GM12872 (cell line): ENCODE measurements at regions not wholly inside any gene's neighbourhood (a gene's known extent, or its start where the extent isn't known, plus 50 kb on each side); places are given as distances from the start of the nearest gene placed in this dataset.

ENCODE experiments used
- CTCF ChIP-seq: IDR thresholded peaks from 3 replicates; pipeline ENCODE4 v1.5.1; 2011; ENCODE audit warnings: low read depth, mild to moderate bottlenecking, low read length, moderate library complexity; ENCODE audit not compliant: insufficient read depth

DNA sequence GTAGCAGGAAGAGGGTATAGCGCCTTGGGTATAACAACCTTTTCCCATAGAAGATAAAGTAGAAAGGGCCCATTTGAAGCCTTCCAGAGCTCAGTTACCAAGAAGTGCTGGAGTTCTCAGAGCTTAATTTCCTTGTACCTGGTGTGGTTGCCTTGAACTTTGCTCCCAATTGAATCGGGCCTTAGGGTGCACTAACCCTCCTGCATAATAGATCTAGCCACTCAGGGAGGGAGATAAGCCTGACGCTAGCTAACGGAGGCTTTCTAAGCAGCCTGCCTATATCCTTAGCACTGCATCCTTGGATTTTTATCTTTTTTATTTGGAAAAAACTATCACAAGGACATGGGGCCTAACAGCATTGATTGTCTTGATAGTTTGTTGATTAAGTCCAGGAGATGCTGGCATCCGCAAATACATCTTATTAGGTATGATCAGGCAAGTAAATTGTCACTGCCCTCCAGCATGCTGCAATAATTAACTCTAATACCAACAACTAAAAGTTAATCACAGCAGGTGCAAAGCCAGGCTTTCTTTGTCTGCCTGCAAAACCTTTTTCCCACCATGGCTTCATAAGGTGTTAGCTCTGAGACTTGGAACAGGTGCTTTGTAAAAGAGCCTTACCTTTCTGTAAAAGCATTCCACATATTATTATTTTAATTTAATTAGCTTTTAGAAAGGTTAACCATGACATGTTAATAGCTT lies 199.4 kb downstream of the SREK1 start:
- no peak for TF ChIP-seq CTCF

GRCh38 chr5:66344544-66344943 lies 200.4 kb downstream of the SREK1 start:
- TF ChIP-seq CTCF = no peak

GRCh38 chr5:66345281-66345680 lies 201.2 kb downstream of the SREK1 start:
- no peak for TF ChIP-seq CTCF

DNA sequence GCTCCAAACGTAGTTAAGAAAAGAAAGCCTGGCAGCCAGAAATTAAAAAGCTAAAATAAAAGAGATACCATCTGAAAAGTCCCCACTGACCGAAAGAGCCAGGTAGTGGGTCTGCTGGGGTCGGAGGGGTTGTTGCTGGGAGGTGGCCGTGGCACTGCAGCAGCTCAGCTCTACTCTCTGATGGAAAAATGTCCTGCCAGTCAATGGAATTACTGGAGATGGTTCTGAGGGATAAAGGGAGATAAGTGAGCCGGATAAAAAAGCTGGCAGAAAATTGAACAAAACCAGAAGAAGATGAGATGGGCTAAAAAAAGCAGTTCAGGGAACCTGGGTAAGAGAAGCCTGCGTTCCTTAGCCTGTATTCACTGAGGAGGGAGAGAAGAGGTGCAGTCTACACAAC lies 202.8 kb downstream of the SREK1 start:
- no peak for TF ChIP-seq CTCF

GRCh38 chr5:66348387-66349125 lies 204.5 kb downstream of the SREK1 start:
- TF ChIP-seq CTCF = no peak

DNA sequence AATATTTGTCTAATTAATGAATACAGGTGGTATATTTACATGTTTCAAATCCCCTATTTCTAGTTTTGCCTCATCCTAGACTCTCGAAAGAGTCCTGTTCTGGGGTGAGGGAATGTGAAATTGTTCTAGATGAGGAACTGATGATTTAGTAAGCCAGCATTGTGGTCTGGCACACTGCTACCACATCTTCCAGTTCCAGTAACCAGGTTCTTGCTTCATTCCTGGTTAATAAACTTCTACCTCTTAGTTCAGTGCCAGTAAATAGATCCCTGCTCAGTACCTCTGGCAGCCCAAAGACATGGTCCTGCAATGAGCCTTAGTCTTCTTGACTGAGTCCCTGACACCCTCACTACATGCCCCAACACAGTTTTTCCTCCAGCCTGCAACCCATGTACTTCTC lies 207.7 kb downstream of the SREK1 start:
- no peak for TF ChIP-seq CTCF

GRCh38 chr5:66353186-66353585 lies 209.1 kb downstream of the SREK1 start:
- no peak for TF ChIP-seq CTCF
